ENCODE measurements at regions not wholly inside any gene's neighbourhood (a gene's known extent, or its start where the extent isn't known, plus 50 kb on each side); places are given as distances from the start of the nearest gene placed in this dataset.
"Not testable (repeated sequence)": the region's sequence is repeated elsewhere in the genome, so short reads cannot be mapped to it uniquely, and the experiment has no call there.

GRCh38 chrX:65587616-65588526, 53.3 kb upstream of the LAS1L start:
- TF ChIP-seq CTCF (IDR thresholded peaks at IDR 0.05) (no peak), POLR2A (IDR thresholded peaks at IDR 0.05) (peak in 1 of 2 donors; percentile 29)
- H3K4me1 ChIP-seq, result peaks cover 0 to 4% of the 10 kb centered on the region in 2 donors
- H3K9me3 ChIP-seq, result no peaks in the 10 kb centered on the region
- peak overlapping the region; percentile 80 to 81 for H3K27ac ChIP-seq
- H3K27me3 ChIP-seq, result no peaks in the 10 kb centered on the region
- peak overlapping the region; percentile 20 to 33 for H3K4me3 ChIP-seq
- no peaks in the 10 kb centered on the region for H3K36me3 ChIP-seq
- peak; percentile 83 to 91 for DNase-seq
- intact Hi-C loops (cut with DNase I; ENCODE audit: low total_unique reads), result no loop called here

GRCh38 chrX:65586491-65586890, 51.9 kb upstream of the LAS1L start:
- Histone ChIP-seq H3K4me3 (no peak overlapping the region), H3K36me3 (no peaks in the 10 kb centered on the region), H3K27ac (no peak overlapping the region), H3K9me3 (no peaks in the 10 kb centered on the region), H3K27me3 (no peaks in the 10 kb centered on the region), H3K4me1 (peaks cover 0 to 2% of the 10 kb centered on the region in 2 donors)
- no peak for TF ChIP-seq POLR2A (IDR thresholded peaks at IDR 0.05)
- no peak for TF ChIP-seq CTCF (IDR thresholded peaks at IDR 0.05)
- intact Hi-C loops (cut with DNase I; ENCODE audit: low total_unique reads), result no loop called here
- DNase-seq, result peak in 1 of 2 donors; percentile 24

GRCh38 chrX:65585226-65585625, 50.6 kb upstream of the LAS1L start:
- H3K9me3 ChIP-seq; H3K4me3 ChIP-seq; DNase-seq; H3K36me3 ChIP-seq; H3K4me1 ChIP-seq; H3K27me3 ChIP-seq; H3K27ac ChIP-seq; intact Hi-C loops (cut with DNase I; ENCODE audit: low total_unique reads): not testable (repeated sequence)

Measured in uterus (tissue), 3 donors.